Activated T-helper 2 cell treated with anti-CD3 and anti-CD28 coated beads, Interferon-gamma antibody, Interleukin-2, Interleukin-4, amounts not matched to agents 10 μg/mL and 5 μg/mL and 100 μg/mL, durations not matched to agents 14 hours and 24 hours and 36 hours (primary cell): ENCODE measurements at regions not wholly inside any gene's neighbourhood (a gene's known extent, or its start where the extent isn't known, plus 50 kb on each side); places are given as distances from the start of the nearest gene placed in this dataset.
"Not testable (repeated sequence)": the region's sequence is repeated elsewhere in the genome, so short reads cannot be mapped to it uniquely, and the experiment has no call there.

Source experiments
- DNase-seq: peaks from one replicate; pipeline ENCODE4 v3.0.0; 2021; ENCODE audit warnings: low spot score
- H3K27ac Mint-ChIP-seq: one replicate; pipeline ENCODE4 v1.8.0; 2021; ENCODE audit warnings: mixed read lengths
- H3K27me3 Mint-ChIP-seq: one replicate; pipeline ENCODE4 v1.8.0; 2021; ENCODE audit warnings: low read depth, mixed read lengths
- H3K36me3 Mint-ChIP-seq: one replicate; pipeline ENCODE4 v1.8.0; 2021; ENCODE audit warnings: low read depth, mixed read lengths
- H3K4me1 Mint-ChIP-seq: one replicate; pipeline ENCODE4 v1.8.0; 2021; ENCODE audit warnings: low read depth, mixed read lengths
- H3K4me3 Mint-ChIP-seq: one replicate; pipeline ENCODE4 v1.8.0; 2021; ENCODE audit warnings: low read depth, mild to moderate bottlenecking, moderate library complexity, mixed read lengths
- H3K9me3 Mint-ChIP-seq: one replicate; pipeline ENCODE4 v1.8.0; 2021; ENCODE audit warnings: mixed read lengths
- intact Hi-C: fragments of 100-400 bp; cut with micrococcal nuclease; formaldehyde crosslinking; loops from one replicate; pipeline ENCODE4 v1.15.1; 2023

DNA sequence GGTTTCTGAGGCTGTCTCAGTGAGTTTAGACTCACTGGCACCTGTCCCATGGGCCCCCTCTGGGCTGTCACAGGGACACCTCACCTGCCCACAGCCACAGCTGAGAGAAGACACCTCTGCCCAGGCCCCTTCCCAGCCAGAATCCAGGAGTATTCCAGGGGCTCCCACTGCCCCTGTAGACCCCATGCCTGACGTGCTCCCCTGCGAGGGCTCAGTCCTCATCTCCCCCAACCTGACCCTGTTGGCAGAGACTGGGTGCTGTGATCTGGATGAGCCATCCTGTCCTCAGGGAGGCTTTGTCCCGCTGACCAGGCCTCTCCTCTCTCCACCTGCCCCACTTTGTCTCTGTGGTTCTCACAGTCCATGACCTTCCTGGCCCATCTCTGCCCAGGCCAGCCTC is 89.4 kb downstream of the DHRS2 start:
- no peaks in the 10 kb centered on the region for H3K9me3 Mint-ChIP-seq
- no peak overlapping the region for H3K27ac Mint-ChIP-seq
- no peaks in the 10 kb centered on the region for H3K27me3 Mint-ChIP-seq
- DNase-seq, result no peak
- no peak overlapping the region for H3K4me3 Mint-ChIP-seq
- no peaks in the 10 kb centered on the region for H3K36me3 Mint-ChIP-seq
- intact Hi-C loops, result loop anchor here (5.0 kb wide), 1 partner anchor 138 kb away; no protein-coding TSS in a partner anchor
- H3K4me1 Mint-ChIP-seq, result no peaks in the 10 kb centered on the region

DNA sequence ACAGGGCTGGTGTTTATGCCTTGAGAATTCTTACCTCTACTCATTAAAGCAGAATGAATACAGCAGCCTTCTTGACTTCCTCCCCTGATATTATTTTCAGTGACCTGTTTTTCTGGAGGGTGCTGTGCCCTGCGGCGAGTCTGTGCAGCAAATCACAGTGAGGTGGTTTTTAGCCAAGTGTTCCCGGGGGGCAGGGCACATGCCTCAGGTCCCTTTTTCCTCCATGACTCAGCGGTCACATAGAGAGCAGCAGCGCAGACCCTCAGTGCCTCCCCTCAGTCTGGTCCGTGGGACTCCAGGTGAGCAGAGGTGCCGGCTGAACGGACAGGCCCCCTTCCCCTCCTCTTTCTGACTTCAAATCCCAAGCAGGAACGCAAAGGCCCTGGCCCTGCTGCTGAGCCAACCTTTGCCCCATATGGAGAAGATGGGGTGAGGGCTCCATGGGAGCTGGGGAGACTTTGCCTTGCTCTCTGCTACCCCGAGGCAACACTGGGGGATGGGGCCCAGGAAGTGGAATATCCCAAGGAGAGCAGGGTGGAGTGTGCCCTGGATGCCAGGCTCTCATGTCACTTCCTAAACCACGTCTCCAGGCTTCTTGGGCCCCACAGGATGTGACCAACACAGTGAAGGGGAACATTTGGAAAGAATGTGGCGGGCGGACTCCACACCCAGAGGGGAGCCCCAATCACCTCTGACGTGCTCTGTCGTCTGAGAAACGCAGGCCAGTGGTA is 90.0 kb downstream of the DHRS2 start:
- H3K4me1 Mint-ChIP-seq, result no peaks in the 10 kb centered on the region
- no peak for DNase-seq

DNA sequence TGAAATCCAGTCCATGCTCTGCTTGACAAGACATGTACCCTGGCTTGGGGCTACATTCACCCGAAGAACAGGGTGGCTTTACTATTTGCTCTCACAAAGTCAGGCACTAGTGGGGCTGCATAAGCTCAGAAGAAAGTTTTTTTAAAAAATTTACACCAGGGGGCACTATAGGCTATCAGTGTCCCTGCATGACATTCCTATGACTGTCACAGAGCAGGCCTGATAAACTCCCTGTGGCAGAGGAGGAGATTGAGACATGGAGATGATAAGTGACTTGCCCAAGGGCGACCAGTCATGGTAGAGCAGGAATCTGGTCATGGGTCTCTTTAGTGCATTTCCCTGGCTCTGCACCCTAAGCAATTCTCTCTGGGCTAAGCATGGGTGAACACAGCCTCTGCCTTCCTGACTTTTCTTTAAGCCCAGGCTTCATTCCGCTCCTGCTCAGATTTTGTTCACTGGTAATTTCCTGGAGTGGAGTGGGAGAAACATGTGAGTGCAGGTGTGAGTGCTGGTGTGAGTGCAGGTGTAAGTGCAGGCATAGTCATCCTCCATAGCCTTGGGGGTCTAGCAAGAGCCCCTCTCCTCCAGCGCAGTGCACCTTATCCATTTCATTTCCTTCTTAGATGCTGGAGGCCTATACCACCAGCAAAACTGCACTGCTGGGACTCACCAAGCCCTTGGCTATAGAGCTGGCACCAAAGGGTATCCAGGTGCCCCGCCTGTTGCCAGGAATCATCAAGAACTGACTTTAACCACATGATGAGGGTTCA is 91.6 kb downstream of the DHRS2 start:
- no peaks in the 10 kb centered on the region for H3K4me1 Mint-ChIP-seq
- intact Hi-C loops, result loop anchor here (1.0 to 5.0 kb wide), 3 partner anchors 140 to 202 kb away; no protein-coding TSS in a partner anchor
- H3K4me3 Mint-ChIP-seq, result no peak overlapping the region
- no peaks in the 10 kb centered on the region for H3K9me3 Mint-ChIP-seq
- no peak for DNase-seq
- H3K27me3 Mint-ChIP-seq, result no peaks in the 10 kb centered on the region
- no peak overlapping the region for H3K27ac Mint-ChIP-seq
- no peaks in the 10 kb centered on the region for H3K36me3 Mint-ChIP-seq

More for the DNA sequence above, 90.0 kb downstream of the DHRS2 start:
- H3K4me3 Mint-ChIP-seq, result no peak overlapping the region
- H3K36me3 Mint-ChIP-seq, result no peaks in the 10 kb centered on the region
- H3K27me3 Mint-ChIP-seq, result no peaks in the 10 kb centered on the region
- intact Hi-C loops, result loop anchor here (5.0 kb wide), 1 partner anchor 139 kb away; no protein-coding TSS in a partner anchor
- no peaks in the 10 kb centered on the region for H3K9me3 Mint-ChIP-seq
- H3K27ac Mint-ChIP-seq, result no peak overlapping the region

DNA sequence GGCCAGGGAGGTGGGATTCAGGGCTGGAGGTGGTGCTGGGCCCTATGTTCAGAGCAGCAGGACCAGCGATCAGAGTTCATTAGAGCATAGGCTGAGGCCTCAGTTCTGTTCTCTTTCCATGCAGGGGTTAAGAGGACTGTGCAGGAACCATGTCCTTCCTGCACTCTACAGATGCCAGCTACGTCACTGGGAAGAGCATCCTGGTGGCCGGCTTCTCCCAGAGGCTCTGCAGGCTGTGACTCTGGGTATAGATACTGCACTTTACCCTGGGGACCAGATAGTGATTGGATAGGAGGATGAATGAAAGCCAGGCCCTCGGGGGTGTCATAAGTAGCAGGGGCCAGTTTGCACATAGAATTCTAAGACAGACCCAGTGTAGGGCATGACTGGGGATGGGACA is 92.6 kb downstream of the DHRS2 start:
- no peaks in the 10 kb centered on the region for H3K27me3 Mint-ChIP-seq
- H3K27ac Mint-ChIP-seq, result no peak overlapping the region
- no peak for DNase-seq
- H3K9me3 Mint-ChIP-seq, result no peaks in the 10 kb centered on the region
- no peak overlapping the region for H3K4me3 Mint-ChIP-seq
- intact Hi-C loops, result loop anchor here (5.0 kb wide), 1 partner anchor 141 kb away; no protein-coding TSS in a partner anchor
- H3K36me3 Mint-ChIP-seq, result no peaks in the 10 kb centered on the region
- H3K4me1 Mint-ChIP-seq, result no peaks in the 10 kb centered on the region

DNA sequence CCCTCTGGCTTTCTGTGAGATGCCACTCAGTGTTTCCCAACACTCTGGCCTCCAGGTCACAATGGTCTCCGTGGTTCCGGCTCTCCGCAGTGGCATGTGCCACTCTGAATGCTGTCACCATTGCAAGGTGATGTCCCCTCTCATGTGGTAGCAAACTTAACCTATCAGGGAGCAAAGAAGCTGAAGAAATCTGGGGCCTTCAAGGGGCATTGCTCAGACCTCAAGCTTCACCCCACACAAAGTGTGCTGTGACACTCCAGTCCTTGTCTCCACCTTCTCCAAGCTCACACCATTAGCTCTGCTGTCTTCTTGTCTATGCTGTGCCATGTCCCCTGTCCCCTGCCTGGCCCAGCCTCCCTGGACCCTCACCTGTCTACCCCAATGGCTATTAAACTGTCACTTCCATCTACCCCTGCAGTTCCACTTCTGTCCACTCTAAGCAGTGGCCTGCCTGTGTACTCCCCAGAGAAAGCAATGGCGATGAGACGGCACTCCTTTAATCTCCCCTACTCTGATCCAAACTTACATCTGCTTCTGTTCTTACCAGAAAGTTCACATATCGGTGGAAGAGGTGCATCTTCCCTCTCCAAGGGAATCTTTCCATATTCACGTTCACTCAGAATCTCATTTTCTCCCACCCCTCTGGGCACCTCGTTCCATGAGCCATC is 93.7 kb downstream of the DHRS2 start:
- DNase-seq, result no peak
- Mint-ChIP-seq H3K27ac (no peak overlapping the region), H3K27me3 (no peaks in the 10 kb centered on the region)

DNA sequence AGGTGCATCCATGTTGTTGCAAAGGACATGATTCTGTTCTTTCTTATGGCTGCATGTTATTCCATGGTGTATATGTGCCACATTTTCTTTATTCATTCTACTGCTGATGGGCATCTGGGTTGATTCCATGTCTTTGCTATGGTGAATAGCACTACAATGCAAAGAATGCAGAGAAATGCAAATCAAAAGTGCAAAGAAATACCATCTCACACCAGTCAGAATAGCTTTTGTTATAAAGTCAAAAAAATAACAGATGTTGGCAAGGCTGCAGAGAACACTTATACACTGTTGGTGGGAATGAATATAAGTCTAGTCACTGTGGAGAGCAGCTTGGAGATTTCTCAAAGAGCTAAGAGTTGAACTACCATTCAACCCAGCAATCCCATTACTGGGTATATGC is 99.2 kb downstream of the DHRS2 start:
- no peak for DNase-seq
- no peaks in the 10 kb centered on the region for H3K27me3 Mint-ChIP-seq

More for the DNA sequence above, 93.7 kb downstream of the DHRS2 start:
- H3K4me3 Mint-ChIP-seq, result no peak overlapping the region
- H3K4me1 Mint-ChIP-seq, result no peaks in the 10 kb centered on the region
- no peaks in the 10 kb centered on the region for H3K36me3 Mint-ChIP-seq
- H3K9me3 Mint-ChIP-seq, result no peaks in the 10 kb centered on the region
- intact Hi-C loops, result loop anchor here (5.0 kb wide), 1 partner anchor 143 kb away; no protein-coding TSS in a partner anchor

DNA sequence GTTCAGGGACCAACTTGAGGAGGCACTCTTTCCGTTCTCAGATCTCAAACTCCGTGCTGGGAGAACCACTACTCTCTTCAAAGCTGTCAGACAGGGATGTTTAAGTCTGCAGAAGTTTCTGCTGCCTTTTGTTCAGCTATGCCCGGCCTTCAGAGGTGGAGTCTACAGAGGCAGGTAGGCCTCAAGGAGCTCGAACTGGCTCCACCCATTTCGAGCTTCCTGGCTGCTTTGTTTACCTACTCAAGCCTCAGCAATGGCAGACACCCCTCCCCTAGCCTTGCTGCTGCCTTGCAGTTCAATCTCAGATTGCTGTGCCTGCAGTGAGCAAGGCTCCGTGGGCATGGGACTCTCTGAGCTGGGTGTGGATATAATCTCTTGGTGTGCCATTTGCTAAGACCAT is 108.2 kb downstream of the DHRS2 start:
- H3K9me3 Mint-ChIP-seq, DNase-seq, H3K36me3 Mint-ChIP-seq, H3K4me1 Mint-ChIP-seq, H3K4me3 Mint-ChIP-seq, intact Hi-C loops, H3K27ac Mint-ChIP-seq, H3K27me3 Mint-ChIP-seq: not testable (repeated sequence)

More for the DNA sequence above, 99.2 kb downstream of the DHRS2 start:
- Mint-ChIP-seq H3K9me3 (peaks cover 12% of the 10 kb centered on the region), H3K4me1 (no peaks in the 10 kb centered on the region), H3K27ac (no peak overlapping the region), H3K4me3 (no peak overlapping the region), H3K36me3 (no peaks in the 10 kb centered on the region)
- intact Hi-C loops, result no loop called here

DNA sequence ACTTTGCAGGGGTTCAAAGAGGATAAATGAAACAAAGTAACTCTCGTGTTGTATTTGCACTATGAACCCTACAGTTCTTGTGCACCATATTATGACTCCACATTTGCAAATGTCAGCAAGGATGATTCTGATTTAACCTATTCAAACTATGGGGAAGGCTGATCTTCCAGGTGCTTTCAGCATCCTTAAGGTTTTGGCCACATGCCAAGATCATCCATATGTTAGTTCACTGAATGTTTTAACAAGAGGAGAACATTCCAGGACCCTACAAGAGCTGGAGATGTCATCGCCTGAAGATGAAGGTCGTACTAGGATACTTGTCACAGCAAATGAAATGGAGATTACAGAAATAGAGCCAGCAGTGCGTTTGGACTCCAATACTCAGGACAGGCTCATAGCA is 114.2 kb downstream of the DHRS2 start:
- Mint-ChIP-seq H3K4me3 (no peak overlapping the region), H3K27ac (no peak overlapping the region), H3K4me1 (no peaks in the 10 kb centered on the region), H3K27me3 (peaks cover 4% of the 10 kb centered on the region), H3K36me3 (no peaks in the 10 kb centered on the region), H3K9me3 (no peaks in the 10 kb centered on the region)
- intact Hi-C loops, result no loop called here
- DNase-seq, result no peak

DNA sequence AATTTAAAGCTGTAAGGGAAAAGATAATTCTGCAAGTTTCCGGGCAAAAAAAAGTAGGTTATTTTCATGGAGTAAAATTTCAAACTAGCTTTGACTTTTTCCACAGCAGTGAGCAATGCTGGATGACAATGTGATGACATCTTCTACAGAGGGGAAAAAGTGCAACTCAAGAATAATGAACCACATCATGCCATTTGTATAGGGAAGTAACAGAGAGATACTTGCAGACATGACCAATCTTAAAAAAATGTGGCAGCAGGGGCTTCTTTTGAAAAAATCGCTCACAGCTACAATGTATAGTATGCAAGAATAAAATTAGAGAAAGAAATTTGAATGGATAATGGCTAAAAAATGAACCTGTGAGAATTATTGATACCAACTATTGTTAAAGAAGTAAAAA is 115.5 kb downstream of the DHRS2 start:
- DNase-seq, result no peak
- Mint-ChIP-seq H3K27me3 (peaks cover 6% of the 10 kb centered on the region), H3K4me1 (no peaks in the 10 kb centered on the region), H3K9me3 (no peaks in the 10 kb centered on the region), H3K36me3 (no peaks in the 10 kb centered on the region), H3K4me3 (no peak overlapping the region), H3K27ac (no peak overlapping the region)
- intact Hi-C loops, result no loop called here

DNA sequence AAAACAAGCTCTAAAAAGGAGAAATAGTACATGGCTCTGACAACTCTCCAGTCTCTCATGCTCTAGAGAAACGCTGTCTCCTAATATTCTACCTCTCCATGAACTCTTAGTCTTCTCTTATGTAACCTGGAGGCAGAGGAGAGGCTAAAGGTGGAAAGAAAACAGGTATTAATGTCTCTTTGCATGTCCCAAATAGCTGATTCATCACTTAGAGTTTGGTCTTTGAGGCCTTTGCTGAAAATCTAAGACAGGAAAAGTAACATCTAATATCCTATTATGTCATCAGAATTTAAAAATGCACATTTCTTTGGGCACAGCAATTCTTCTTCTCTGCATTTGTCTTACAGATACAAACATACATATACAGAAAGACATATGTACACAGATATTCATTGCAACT is 127.2 kb downstream of the DHRS2 start:
- Mint-ChIP-seq H3K36me3 (no peaks in the 10 kb centered on the region), H3K4me3 (no peak overlapping the region), H3K9me3 (no peaks in the 10 kb centered on the region), H3K4me1 (no peaks in the 10 kb centered on the region), H3K27ac (no peak overlapping the region), H3K27me3 (peaks cover 8% of the 10 kb centered on the region)
- no peak for DNase-seq
- intact Hi-C loops, result no loop called here

DNA sequence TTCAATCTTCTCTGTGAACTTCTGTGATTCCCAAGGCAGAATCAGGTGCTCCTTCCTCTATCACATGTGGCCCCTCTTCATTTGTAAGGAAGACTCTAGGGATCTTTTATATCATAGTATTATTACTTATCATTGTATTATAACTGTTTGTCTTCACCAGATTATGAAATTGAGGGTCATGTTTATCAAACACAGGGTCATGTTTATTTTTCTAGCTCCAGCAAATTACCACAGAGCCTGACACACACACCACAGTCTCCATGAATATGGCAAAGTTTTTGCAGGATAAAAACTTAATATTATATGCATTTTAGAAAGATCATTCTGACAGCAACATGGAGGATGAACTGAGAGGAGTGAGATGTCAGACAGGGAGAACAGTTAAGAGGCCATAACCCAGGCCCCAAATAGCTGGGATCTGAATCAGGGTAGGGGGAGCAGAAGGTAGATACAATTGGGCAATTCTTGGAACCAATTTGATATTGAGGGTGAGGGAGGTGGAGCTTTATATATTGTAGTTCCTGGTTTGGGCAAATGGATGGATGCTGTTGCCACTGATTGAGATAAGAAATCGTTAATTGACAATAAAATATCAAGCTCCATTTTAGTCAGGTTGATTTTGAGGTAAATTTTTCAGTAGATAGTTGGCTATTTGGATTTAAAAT is 130.7 kb downstream of the DHRS2 start:
- Mint-ChIP-seq H3K4me3 (no peak overlapping the region), H3K27ac (no peak overlapping the region), H3K4me1 (no peaks in the 10 kb centered on the region), H3K9me3 (no peaks in the 10 kb centered on the region), H3K27me3 (peaks cover 8% of the 10 kb centered on the region), H3K36me3 (no peaks in the 10 kb centered on the region)
- no peak for DNase-seq
- intact Hi-C loops, result no loop called here

DNA sequence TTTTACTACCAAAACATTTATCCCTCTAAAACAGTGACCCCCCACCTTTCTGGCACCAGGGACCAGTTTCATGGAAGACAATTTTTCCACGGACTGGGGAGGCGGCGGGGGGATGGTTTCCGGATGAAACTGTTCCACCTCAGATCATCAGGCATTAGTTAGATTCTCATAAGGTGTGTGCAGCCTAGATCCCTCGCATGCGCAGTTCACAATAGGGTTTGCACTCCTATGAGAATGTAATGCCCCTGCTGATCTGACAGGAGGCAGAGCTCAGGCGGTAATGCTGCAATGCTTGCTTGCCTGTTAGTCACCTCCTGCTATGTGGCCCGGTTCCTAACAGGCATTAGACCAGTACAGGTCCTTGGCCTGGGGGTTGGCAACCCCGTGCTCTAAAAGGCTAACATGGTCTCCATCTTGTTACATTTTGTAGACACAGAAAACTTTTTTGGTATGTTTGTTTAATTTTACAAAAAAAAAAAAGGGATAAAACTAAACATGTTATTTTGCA is 133.1 kb downstream of the DHRS2 start:
- H3K27ac Mint-ChIP-seq, H3K4me1 Mint-ChIP-seq, H3K27me3 Mint-ChIP-seq, intact Hi-C loops, H3K9me3 Mint-ChIP-seq, DNase-seq, H3K36me3 Mint-ChIP-seq, H3K4me3 Mint-ChIP-seq: not testable (repeated sequence)
